GM21619 (cell line): ENCODE measurements at regions not wholly inside any gene's neighbourhood (a gene's known extent, or its start where the extent isn't known, plus 50 kb on each side); places are given as distances from the start of the nearest gene placed in this dataset.
A peak's percentile ranks its signal among the peaks of the same experiment; 100 is the strongest.
"Not testable (repeated sequence)": the region's sequence is repeated elsewhere in the genome, so short reads cannot be mapped to it uniquely, and the experiment has no call there.

Experiments used
- ATAC-seq: cut with Tn5 transposase; IDR thresholded peaks from one replicate; pipeline ENCODE4 v1.9.1; 2021; ENCODE audit not compliant: unreplicated experiment

DNA sequence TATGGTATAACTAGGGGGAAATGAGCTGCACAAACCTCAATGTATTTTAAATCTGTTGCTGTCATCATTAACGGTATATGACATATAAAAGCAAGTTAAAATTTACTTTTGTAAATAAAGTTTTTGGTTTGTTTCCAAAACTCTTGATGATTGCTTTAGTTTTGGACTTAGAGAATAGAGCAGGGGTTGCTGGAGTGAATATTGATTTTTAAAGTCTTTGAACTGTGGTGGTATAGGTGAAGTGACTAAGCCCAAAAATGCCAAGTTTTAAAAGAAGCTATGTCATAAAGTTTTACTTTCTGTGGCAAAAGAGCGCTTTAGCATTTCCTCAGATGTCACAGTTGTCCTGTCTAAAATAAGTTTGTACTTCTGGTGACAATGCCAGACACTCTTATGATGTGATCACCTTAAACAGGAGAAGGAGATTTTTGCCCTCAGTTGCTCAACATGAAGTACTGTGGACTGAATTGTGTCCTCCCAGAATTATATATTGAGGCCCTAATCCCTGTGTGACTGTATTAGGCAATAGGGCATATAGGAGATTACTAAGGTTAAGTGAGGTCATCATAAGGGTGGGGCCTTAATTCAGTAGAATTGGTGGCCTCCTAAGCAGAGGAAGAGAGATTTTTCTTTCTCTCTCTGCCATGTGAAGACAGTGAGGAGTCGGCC, 175.2 kb upstream of the PLGLB1 start:
- ATAC-seq: not testable (repeated sequence)

DNA sequence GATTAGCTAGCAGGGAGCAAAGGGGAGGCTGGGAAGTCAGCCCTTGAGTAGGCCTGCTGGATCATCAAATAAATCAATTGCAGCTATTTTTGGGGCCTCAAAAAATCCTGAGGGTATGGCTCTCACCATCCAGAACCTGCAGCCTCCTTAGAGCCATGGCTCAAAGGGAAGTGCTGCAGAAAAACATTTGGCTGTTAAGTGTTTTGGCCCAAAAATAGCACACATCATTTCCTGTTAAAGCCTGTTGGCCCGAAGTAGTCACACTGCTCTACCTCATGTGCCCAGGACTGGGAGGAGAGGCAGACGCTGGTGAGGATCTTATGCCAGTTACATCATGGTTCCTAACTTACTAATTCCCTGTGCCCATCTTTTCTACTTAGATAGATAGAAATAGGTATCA, 176.8 kb upstream of the PLGLB1 start:
- ATAC-seq: not testable (repeated sequence)

DNA sequence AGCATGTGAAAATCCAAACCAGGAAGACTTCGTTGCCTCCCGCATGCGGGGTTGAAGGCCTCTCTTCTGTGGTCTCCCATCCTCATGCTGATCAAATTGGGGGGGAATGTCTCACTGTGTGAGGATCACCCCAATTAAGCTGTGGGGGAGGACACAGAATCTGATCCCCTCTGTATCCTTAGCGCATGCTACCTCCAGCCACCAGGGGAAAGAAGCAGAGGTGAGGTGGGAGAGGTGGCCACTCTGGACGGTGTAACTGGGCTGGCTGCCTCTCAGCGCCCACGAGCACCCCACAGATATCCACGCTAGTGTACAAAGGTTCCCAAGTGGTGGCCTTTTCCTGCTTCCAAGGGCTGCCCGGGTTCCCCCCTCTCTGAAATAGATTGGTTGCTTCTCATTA, 177.6 kb upstream of the PLGLB1 start:
- not testable (repeated sequence) for ATAC-seq

GRCh38 chr2:87204569-87205147, 183.0 kb upstream of the PLGLB1 start:
- ATAC-seq: not testable (repeated sequence)

GRCh38 chr2:87212938-87213337, 191.3 kb upstream of the PLGLB1 start:
- ATAC-seq: not testable (repeated sequence)

DNA sequence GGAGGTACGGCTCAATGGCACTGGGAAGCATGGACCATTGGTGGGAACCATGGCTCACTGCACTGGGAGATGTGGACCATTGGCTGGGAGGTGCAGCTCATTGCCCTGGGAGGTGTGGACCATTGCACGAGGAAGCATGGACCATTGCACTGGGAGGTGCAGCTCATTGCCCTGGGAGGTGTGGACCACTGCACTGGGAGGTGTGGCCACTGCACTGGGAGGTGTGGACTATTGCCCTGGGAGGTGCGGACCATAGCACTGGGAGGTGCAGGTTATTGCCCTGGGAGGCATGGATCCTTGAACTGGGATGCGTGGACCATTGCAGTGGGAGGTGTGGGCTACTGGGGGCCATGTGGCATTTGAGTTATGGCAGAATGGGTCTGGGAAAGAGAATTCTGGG, 195.4 kb upstream of the PLGLB1 start:
- not testable (repeated sequence) for ATAC-seq

DNA sequence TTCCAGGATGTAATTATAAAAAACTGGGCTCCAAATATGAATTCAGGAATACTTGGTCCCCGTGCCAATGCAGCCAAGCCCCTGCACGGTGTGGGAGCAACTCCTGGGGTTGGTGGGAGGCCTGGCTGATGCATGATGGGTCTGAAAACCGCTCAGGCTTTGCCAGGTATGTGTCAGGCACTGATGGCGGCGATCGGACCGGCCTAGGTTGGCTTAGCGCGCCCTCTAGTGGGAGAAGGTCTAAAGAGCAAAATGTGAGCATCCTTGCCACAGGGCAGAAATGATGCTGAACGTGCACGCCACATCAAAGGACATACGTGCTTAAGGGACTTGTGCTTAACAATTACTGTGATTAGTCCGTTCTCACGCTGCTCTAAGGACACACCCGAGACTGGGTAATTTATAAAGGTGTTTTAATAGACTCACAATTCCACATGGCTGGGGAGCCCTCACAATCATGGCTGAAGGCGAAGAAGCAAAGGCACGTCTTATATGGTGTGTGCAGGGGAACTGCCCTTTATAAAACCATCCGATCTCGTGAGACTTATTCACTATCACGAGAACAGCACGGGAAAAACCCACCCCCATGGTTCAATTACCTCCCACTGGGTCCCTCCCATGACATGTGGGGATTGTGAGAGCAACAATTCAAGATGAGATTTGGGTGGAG, 196.2 kb upstream of the PLGLB1 start:
- ATAC-seq: peak; percentile 58

DNA sequence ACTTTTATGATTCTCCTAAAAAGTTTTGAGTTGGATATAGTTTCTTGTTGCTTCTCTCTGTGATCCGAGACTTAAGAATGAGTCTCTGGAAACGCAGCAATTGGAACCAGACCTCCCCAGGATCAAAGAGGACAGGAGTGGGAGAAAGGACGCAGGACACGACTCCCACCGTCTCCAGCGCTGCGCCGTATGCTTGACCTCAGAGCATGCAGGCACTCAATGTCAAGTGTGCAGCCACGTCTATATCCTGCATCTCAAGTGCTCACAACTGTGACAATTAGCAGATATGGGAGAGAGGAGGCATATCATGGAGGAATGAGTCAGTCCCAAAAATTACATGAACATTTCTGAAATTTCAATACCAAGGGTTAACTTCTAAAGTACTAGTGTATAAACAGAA, 199.0 kb upstream of the PLGLB1 start:
- not testable (repeated sequence) for ATAC-seq

DNA sequence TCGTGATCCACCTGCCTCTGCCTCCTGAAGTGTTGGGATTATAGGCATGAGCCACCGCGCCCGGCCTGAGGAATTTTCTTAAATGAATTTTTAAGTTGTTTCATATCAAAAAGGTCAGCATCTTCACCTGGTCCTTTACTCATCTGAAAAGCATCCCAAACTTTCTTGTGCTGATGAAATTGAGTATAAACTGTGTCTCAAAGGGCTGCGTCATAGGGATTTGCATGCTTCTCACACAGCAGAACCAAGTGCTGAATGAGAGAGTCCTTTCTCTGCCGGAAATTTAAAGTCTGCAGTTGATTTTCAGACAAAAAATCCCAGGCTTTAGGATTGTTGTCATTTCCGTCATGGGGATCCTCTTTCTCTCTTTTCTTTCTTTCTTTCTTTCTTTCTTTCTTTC, 200.5 kb upstream of the PLGLB1 start:
- ATAC-seq: not testable (repeated sequence)

GRCh38 chr2:87223873-87224272, 202.2 kb upstream of the PLGLB1 start:
- not testable (repeated sequence) for ATAC-seq

GRCh38 chr2:87229091-87229689, 207.5 kb upstream of the PLGLB1 start:
- peak; percentile 66 for ATAC-seq

- not testable (repeated sequence) for ATAC-seq
Measured at GRCh38 chr2:87229964-87230363, 208.3 kb upstream of the PLGLB1 start.

DNA sequence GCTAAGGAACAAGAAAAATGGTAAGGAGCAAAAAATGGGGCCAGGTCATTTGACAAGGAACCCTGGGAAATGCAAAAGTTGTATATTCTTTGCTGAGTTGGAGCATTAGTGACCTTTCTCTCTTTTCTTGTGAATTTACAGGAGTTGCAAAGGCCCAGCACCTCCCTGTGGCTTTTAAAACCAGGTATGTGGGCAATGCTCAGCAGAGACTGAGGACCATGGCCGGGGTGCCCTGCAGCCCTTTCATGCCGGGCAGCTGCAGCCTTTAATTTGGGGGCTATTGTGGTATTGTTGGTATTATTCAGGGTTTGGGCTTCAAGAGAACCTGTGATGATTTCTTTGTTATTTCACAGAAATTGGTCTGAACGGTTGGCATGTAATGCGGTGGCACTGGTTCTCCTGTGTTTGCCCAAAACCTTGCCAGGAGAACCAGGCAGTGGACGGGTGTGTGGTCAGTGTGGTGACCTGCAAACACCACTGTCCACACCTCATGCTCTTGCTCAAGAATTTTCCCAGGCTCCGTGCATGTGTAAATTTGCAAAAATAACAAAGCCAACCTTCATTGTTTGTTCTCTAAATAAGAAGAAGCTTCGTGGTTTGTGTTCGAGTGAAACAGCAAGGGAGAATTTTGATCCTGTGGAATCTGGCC, 213.8 kb upstream of the PLGLB1 start:
- ATAC-seq: not testable (repeated sequence)

- ATAC-seq: not testable (repeated sequence)
Measured at GRCh38 chr2:87237570-87238336, 216.1 kb upstream of the PLGLB1 start.

- ATAC-seq: not testable (repeated sequence)
Measured at GRCh38 chr2:87239558-87240215, 218.0 kb upstream of the PLGLB1 start.

DNA sequence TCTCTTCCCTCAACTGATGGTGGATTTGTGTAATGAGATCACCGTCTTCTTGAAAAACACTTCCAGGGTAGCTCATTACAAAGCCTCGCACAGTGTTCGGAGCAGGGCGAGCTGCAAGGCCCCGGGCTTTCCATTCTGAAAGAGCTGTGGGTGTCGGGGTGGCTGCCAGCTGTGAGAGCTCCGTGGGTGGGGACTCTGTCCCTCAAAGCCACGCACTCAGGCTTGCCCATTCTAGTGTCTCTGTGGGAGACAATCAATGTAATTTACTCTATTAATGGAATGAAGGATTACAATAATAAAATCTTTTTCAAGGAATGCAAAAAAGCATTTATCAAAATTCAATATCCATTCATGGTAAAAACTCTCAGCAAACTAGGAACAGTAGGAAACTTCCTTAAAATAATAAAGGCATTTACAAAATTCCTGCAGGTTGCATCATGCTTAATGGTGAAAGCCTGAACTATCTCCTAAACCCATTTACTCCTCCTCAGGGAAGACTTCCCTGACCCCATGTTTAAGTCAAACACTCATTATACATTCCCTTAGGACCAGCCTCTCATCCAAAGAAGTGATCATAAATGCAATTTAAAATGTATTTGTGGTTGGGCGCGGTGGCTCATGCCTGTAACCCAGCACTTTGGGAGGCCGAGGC, 224.5 kb upstream of the PLGLB1 start:
- ATAC-seq: not testable (repeated sequence)

GRCh38 chr2:87252046-87252445, 230.4 kb upstream of the PLGLB1 start:
- not testable (repeated sequence) for ATAC-seq

DNA sequence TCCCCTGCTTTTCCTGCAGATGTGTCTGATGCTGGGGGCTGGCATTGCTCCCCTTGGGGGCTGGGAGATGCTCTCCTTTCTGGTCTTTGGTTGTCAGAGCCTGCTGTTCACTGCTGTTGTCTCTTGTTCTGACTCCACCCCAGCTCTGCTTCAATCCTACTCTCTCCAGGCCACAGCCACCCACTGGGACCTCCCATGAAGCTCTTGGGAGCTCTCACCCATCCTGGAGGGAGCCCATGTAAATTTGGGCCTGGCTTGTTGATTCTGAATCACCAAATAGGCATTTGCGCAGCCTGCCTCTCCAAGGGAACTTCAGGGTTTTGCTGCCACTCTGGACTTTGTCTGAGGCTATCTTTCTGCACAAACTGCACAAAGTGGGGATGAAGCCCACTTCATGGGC, 232.9 kb upstream of the PLGLB1 start:
- ATAC-seq: not testable (repeated sequence)

- not testable (repeated sequence) for ATAC-seq
Measured at GRCh38 chr2:87255410-87255809, 233.8 kb upstream of the PLGLB1 start.
